ENCODE measurements at regions not wholly inside any gene's neighbourhood (a gene's known extent, or its start where the extent isn't known, plus 50 kb on each side); places are given as distances from the start of the nearest gene placed in this dataset.
A peak's percentile ranks its signal among the peaks of the same experiment; 100 is the strongest.

DNA sequence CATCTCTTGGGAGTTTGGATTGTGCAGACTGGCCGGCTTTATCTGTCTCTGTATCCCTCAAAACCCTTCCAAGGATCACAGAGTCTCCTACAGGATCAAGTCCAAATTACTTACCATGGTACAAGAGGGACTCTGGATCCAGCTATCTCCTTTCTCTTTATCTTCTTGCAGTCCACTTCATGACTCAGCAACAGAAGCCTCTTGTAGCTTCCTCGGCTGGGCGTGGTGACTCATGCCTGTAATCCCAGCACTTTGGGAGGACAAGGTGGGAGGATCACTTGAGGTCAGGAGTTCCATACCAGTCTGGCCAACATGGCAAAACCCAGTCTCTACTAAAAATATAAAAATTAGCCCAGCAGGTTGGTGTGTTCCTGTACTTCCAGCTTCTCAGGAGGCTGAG, 189.7 kb downstream of the BCAT1 start:
- ATAC-seq (peak in 1 of 2 donors; percentile 69), DNase-seq (no peak)
- intact Hi-C loops (cut with DNase I) = no loop called here

DNA sequence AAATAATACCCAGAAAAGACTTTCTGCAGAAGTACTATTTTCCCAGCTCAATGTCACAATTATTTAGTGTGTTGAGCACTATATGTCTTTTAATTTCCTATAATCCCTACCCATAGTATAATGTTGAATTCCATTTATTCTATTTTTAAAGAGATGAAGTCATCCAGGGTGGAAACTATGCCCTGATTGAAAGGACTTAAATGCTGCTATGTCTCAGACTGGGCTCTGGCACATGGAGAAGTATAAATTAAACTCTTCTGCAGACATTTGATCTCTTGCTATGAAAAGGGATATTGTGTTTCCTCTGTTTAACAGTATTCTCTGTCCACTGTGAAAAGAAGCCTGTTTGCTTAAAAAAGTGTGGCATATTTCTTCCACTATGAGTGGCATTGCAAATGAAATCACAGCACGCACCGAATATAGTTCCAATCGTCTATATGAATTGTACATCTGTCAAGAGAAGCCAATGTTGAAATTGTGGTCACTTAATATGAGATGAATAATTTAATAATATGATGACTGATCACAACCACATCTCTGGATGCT, 192.3 kb downstream of the BCAT1 start:
- ATAC-seq = no peak
- intact Hi-C loops (cut with DNase I) = no loop called here

DNA sequence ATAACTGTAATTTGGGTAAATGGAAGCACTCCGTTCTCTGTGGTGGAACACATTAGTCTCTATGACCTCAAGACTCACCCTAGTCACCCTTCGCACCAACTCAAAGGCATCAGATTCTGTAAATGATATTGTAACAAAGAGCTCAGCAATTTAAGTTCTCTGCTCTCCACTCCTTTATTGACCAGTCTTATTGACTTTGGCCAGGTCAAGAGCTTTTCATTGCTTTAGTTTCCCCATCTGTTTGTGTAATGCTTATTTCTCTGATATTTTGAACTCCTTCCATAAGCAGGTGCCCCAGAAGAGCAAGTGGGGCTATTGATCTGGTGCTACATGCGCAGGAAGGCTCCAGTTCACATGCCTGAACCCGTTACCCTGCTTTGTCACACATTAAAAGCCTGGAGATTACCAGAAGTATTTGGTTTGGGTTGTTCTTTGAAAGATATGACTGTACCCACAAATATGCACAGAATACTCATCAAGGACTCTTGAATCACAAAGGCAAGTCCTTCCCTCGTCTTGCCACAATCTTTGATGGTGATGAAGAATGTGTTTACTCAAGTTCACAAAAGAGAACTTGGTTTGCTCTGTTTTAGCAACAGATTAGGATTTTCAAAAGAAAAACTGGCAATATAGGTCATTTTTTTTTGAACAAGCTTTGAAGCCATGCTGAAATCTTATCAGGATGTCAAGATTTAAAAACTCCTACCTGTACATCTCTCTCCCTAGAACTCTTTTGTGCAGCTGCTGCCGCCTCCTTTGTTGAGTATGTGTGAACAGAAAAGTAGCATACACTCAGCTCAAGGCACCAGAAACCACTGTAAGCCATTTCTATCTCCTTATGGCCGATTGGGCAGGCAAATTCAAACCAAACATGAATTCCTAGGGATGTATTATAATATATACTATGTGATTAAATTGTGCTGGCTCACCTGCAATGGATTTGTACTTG, 193.9 kb downstream of the BCAT1 start:
- DNase-seq = no peak
- intact Hi-C loops (cut with DNase I) = no loop called here
- no peak for ATAC-seq

More for the DNA sequence above, 192.3 kb downstream of the BCAT1 start:
- DNase-seq = no peak

DNA sequence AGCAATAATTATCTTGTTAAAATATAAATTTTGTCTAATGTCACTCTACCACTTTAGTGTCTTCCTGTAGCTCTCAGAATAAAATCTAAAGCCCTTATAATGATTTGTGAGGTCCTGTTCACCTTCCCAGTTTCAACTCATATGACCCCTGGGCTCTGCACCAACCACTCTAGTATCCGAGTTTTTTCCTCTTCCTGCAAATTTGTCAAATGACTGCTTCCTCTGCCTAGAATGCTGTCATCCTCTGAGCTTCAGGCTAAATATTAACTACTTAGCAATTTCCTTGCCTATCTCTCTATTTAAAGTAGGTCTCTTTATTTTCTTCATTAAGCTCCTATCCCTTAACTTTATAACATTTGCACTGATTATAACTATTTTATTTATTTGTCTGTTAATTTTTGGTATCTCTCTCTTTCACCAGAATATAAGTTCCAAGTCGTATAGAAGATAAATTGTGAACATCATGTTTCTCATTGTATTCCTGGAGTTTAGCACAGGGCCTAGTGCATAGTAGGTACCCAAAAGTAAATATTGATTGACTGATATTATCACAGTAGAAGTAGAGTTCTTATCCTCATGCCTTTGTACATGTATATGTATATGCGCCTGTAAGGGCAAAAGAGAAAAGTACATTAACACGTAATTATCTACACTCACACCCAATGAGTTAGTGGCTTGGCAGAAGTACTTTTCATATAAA, 196.0 kb downstream of the BCAT1 start:
- intact Hi-C loops (cut with DNase I) = no loop called here

DNA sequence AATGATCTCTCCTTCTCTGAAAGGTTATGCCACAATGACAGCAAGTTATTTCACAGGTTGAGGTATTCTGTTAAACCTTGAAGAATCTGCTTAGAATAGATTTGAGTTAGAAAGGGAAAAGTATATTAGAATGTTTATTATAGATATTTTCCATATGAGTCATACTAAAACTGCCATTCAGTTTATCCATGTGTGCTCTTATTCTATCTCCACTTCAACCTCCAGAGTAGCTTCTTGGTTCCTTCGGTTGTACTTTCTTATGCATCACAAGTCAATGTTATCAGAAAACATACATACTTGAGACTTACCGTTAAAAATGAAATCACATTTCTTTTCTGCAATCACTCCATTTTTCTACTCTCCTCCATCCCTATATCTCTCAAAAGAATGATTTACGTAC, 197.7 kb downstream of the BCAT1 start:
- DNase-seq = no peak
- intact Hi-C loops (cut with DNase I) = no loop called here
- ATAC-seq = no peak

More for the DNA sequence above, 196.0 kb downstream of the BCAT1 start:
- ATAC-seq = no peak
- no peak for DNase-seq

DNA sequence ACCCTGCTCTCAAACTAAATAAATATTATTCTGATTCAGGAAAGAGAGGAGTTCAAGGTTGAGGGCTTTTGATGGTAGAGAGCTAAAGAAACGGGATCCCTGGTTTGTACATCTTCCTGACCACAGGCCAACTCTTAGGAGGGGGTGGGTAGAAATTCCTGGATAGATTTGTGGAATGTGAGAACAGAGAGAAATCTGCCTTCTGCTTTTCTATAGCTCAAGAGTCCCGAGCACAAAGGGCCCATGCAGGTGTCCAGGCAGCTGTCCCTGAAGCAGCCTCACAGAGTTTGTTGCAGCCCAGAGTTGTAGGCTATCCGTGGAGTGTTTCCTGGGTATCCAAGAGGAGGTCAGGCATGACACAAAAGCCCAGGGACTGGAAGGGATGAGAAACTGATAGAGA, 198.6 kb downstream of the BCAT1 start:
- ATAC-seq (no peak), DNase-seq (no peak)
- intact Hi-C loops (cut with DNase I) = no loop called here

DNA sequence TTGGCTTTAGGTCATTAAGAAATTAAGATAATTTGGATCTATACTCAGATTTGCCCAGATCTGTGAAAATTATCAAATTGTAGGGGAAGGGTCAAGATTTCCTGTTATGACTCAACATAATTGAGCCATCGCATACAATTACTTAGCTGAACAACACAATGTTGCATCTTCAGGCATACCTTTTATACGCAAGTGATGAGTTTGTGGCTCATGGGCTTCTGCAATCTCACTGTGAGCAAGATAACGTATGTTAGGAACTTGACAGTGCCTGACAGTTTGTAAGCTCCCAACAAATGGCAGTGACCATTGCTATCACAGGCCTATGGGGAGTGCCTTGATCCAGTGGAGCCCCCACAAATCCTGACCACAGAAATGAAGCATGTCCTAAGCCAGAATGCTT, 199.7 kb downstream of the BCAT1 start:
- intact Hi-C loops (cut with DNase I) = no loop called here
- DNase-seq (no peak), ATAC-seq (no peak)

DNA sequence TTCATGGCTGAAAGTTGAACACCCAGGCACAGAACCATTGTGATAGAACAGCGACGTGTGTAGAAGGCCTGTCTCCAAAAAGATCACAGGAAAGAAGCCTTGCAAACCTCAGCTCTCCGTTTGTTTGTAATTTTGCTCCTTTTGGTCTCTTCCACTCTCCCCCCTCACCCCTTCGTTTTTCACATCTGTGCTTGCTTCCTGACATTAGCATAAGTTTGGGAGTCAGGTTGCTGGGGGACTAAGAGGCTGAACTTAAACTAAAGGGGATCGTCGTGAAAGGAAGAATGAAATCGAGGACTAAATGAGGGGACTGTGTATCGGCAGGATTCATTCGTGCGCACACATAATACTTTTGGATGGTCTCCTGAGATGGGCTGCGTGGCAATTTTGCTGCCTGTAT, 200.6 kb downstream of the BCAT1 start:
- intact Hi-C loops (cut with DNase I) = no loop called here
- DNase-seq (no peak), ATAC-seq (no peak)

DNA sequence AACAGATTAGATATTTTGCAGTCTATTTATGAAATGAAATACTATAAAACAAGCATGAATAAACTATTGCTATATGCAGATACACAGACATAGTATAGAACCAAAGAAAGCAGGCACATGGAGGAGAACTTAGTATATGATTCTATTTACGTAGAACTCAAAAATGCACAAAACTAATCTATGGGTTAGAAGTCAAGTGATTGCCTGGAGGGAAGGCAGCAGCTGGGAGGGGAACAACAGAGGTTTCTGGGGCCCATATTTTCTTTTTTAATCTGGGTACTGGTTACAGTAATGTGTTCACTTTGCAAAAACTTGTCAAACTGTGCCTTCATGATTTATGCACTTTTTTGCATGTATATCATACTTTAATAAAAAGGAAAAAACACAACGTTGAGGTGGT, 202.0 kb downstream of the BCAT1 start:
- DNase-seq = no peak
- intact Hi-C loops (cut with DNase I) = no loop called here
- ATAC-seq = no peak

DNA sequence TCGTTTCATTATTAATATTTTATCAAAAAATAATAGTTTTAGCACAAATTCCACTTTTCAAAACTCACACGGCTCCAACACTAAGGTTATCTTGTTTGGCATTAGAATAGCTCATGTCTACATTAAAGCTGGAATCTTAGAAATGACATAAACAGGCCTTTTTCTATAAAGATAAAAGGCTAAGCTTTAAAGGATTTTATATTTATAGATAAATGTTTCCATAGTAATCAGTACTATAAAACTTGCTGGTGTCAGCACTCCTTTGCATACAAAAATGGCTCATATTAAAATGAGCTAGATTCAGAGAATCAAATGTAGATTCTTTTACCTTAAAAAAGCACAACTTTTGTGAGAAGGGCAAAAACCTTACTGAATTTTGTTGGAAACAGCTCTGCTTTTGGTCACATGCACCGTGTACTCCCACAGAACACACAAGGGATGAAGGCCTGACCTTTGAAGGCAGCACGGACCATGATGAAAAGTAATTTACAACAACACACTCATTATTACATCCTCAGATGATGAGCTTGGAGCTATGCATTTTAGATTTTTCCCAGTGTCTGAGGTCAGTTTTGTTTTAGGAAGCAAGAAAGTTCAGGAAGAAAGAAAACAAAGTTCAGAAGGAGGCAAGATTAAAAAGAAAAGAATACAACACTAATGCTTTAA, 202.8 kb downstream of the BCAT1 start:
- DNase-seq = no peak
- intact Hi-C loops (cut with DNase I) = no loop called here
- ATAC-seq = no peak

DNA sequence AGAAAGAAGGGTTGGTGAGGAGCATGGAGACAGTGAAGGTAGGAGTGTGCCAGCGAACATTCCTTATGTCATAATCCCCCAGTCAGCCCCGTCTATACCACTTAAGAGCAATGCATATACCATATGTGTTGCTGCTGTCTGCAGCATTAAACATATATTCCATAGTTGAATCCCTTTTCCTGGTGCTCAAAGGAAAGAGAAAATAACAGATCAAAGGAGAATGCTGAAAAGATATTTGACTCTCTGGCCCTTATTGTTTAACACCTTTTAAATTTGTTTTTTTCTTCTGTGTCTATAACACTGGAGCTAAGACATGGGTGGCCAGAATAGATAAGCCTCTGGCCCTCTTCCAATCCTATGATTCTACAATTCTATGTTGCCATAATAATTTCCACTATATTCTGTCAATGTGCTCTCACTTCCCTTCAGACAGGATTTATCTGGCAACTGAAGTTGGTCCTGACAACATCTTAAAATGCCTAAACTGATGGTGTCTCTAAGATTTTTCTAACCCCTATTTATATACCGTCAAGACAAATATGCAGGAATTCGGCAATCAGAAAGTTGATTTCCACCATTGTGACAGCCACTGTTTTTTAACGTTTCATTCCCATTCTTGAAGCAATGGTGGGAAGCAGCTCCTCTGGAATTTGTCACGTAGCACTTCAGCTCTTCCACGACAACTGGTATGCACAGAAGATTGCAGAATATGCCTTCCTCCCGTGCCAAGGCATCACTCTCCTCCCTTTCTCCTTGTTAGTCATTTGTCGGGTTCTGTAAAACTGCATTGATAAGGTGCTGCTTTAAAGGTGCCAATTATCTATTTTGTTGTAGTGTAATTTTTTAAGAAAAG, 204.7 kb downstream of the BCAT1 start:
- DNase-seq (no peak), ATAC-seq (peak in 1 of 2 donors; percentile 32)
- intact Hi-C loops (cut with DNase I) = no loop called here

DNA sequence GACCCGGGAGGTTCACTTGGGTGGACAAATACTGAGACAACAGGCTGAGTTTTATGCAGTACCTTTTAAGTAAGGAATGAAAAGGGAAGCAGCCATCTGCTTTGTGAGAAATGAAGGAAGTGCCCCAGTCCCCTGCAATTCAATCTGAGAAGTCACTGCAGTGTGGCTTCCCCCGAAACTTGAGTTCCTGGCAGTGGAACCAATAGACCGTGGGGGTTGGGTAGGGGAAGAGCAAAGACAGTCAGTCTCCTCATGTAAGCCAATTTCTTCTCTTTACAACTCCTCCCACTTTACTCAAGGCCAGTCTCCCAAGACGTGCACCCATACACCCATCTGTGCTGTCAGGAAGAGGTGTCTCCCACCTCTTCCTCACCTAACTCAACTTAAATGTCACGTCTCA, 206.5 kb downstream of the BCAT1 start:
- intact Hi-C loops (cut with DNase I) = no loop called here
- DNase-seq (no peak), ATAC-seq (peak; percentile 55 to 78)

DNA sequence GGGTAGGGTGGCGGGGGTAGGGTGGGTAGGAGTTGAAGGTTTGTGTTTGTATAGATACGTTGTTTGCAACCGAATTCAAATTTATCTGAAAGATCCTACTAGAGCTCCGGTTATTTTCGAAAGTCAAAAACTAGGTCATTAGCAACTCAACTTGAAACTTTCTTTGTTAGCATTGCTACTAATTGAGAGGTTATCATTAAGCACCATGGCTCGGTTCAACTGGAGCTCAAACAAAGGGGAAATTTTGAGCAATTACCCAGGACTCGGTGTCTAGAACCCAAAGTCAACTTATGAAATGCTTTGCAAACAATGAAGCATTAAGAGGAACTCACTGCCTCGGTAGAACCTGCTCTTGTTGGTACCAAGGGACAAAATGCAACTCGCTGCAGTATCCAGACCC, 207.7 kb downstream of the BCAT1 start:
- intact Hi-C loops (cut with DNase I) = no loop called here
- DNase-seq = no peak
- no peak for ATAC-seq

DNA sequence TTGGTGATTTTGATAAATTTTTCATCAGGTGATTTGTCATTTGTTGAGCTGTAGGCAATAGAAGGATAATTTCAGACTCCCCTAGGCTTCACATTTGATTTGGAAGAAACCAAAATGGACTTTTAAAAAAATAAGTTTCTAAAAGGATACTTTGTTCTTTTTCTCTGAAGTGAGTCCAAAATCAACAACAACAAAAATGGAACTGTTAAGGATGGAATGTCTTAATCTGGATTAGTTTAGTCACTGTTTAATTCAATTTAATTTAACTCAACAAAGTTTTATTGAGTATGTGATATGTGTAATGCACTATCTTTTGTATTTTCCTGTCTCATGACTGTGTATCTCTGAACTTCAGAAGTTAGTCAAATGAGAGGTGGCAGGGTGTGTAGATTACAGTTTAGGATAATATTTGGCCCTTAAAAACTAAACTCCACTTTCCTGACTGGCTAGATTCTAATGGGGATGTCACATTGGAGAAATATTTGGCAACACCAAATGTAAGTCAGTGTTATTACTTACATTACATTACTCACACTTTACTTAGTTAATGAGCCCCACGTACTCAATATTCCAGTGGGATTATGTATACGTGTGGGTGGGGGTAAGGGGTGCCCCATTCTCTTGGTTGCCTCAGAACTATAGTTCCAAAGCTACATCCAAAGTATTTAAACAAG, 209.7 kb downstream of the BCAT1 start:
- intact Hi-C loops (cut with DNase I) = no loop called here
- ATAC-seq = no peak
- DNase-seq = no peak

DNA sequence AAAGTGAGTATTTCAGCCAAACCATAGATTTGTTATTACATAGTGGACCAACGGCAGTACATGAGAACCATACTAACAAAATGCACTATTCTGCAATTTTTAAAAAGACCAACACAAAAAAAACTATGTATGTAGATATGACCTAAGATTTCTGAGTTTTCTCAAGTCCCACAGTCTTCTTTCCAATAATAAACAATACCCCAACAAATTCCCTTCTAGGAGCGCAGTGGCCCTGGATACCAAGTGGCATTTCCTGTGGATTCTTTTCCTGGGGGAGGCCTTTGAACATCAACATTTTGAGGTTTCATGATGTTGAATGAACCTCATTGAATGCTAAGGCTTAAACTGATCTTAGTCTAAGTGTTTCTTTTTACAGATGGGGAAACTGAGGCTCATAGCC, 210.5 kb downstream of the BCAT1 start:
- DNase-seq (no peak), ATAC-seq (no peak)
- intact Hi-C loops (cut with DNase I) = no loop called here

DNA sequence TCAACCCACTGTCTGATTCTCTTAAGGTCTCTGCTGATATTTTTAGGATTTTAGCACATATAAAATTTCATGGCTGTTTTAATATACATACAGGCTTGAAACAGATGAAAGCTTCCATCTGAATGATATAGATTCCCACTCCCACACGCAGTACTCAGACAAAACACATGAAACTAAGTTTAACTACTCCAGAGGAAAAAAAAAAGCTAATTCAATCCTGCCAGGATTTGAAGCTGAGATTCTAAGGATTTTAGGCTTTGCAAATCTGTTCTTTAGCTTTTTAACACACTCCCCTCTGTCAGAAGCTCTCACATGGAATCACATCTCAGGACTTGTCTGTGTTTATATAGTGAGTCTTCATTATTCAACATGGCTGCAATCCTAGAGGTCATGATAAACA, 217.3 kb downstream of the BCAT1 start:
- ATAC-seq (no peak), DNase-seq (no peak)
- intact Hi-C loops (cut with DNase I) = no loop called here

DNA sequence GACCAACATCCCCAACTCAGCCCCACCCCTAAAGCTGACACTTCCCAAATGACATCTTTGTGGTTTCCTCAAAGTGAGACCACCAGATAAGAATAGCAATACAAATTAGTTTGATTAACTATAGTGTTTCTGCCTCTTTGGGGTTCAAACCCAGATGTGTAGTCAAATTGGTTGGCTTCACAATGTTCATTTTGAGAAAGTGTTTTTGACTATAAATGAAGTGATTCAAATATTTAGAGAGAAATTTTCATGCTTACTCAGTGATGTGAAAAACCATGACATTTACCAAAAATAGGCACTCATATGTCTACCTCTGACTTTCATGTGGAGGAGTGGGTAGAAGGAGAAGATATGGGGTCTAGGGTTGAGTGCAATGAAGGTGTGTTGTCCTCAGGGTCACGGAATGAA, 218.4 kb downstream of the BCAT1 start:
- DNase-seq (no peak), ATAC-seq (no peak)
- intact Hi-C loops (cut with DNase I) = no loop called here

DNA sequence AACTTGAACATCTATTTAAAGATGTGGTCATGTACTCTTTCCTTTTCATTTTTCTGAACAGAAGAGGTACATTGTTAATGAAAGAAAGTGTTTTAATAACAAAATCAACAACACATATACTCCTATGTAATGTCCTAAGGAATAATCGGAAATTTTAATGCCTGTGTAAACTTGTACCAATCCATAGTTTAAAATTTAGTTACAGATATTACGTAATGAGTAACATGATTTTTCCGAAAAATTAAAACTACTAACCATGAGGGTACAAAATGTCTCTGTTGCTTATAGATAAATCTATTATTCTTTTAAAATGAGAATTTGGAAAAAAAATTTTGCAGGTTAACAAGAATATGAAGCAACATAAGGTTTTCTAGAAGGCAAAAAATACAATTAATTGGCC, 220.1 kb downstream of the BCAT1 start:
- ATAC-seq (no peak), DNase-seq (no peak)
- intact Hi-C loops (cut with DNase I) = no loop called here
